Spleen (tissue), 11 donors: ENCODE measurements at regions not wholly inside any gene's neighbourhood (a gene's known extent, or its start where the extent isn't known, plus 50 kb on each side); places are given as distances from the start of the nearest gene placed in this dataset.

Experiments
- DNase-seq: peaks from one replicate; pipeline ENCODE4 v3.0.0-alpha.2; 2020
- H3K27ac ChIP-seq, 8 donors: fragments of 200-600 bp; sonication (generic) in 7 of 8; 1 replicate in 4 of 8; 2 replicates in 4 of 8; pipeline versions ENCODE4 v1.5.0 to v1.8.0; 2016 to 2021; ENCODE audit warnings: inconsistent platforms in 4 of 8, mild to moderate bottlenecking in 4 of 8, moderate library complexity in 1 of 8
- H3K27me3 ChIP-seq, 7 donors: fragments of 200-600 bp; sonication (generic) in 6 of 7; replicated peaks in 1 of 7; 1 replicate in 4 of 7; 2 replicates in 3 of 7; pipeline versions ENCODE4 v1.5.0 to v1.8.0; 2016 to 2021; ENCODE audit warnings: inconsistent platforms in 3 of 7, mild to moderate bottlenecking in 1 of 7
- H3K36me3 ChIP-seq, 6 donors: fragments of 200-600 bp; sonication (generic) in 5 of 6; 1 replicate in 4 of 6; 2 replicates in 2 of 6; pipeline versions ENCODE4 v1.5.0 to v1.8.0; 2016 to 2021; ENCODE audit warnings: inconsistent platforms in 2 of 6
- H3K4me1 ChIP-seq, 6 donors: fragments of 200-600 bp; sonication (generic) in 5 of 6; 1 replicate in 3 of 6; 2 replicates in 3 of 6; pipeline versions ENCODE4 v1.5.0 to v1.8.0; 2016 to 2021; ENCODE audit warnings: inconsistent platforms in 3 of 6
- H3K4me3 ChIP-seq, 8 donors: fragments of 200-600 bp; sonication (generic) in 7 of 8; 1 replicate in 4 of 8; 2 replicates in 4 of 8; pipeline versions ENCODE4 v1.5.0 to v1.8.0; 2016 to 2021; ENCODE audit warnings: inconsistent platforms in 4 of 8, mild to moderate bottlenecking in 4 of 8, moderate library complexity in 2 of 8
- H3K9me3 ChIP-seq, 8 donors: fragments of 200-600 bp; sonication (generic) in 7 of 8; 1 replicate in 4 of 8; 2 replicates in 4 of 8; pipeline versions ENCODE4 v1.5.0 to v1.8.0; 2016 to 2021; ENCODE audit warnings: inconsistent platforms in 4 of 8
- CTCF ChIP-seq, 11 experiments: fragments of 200-600 bp in 7 of 11; fragments of 450-650 bp in 4 of 11; sonication (generic) in 4 of 11; IDR thresholded peaks in 8 of 11; conservative IDR thresholded peaks in 3 of 11; 1 replicate in 7 of 11; 2 replicates in 4 of 11; pipeline versions ENCODE4 v1.4.0 to v1.8.0; 2016 to 2021; ENCODE audit warnings: antibody characterized with exemption in 11 of 11, inconsistent platforms in 4 of 11, mild to moderate bottlenecking in 1 of 11
- POLR2A ChIP-seq, 3 donors: fragments of 450-650 bp; IDR thresholded peaks; one replicate each; pipeline ENCODE4 v1.5.1; 2017; ENCODE audit warnings: antibody characterized with exemption in 3 of 3, mild to moderate bottlenecking in 1 of 3
- POLR2AphosphoS5 ChIP-seq, 3 donors: sonication (generic); formaldehyde crosslinking; IDR thresholded peaks; one replicate each; pipeline ENCODE4 v1.5.1; 2017; ENCODE audit warnings: antibody characterized with exemption in 3 of 3
- WGBS, 5 donors: extraction: QIAGEN DNeasy Blood & Tissue Kit in 3 of 5; methylation state at CpG; one replicate each; pipeline versions ENCODE4 v1.1.5 to v1.1.7; 2013 to 2018; 5-methylcytosine and 5-hydroxymethylcytosine counted together
- intact Hi-C: fragments of 100-400 bp; cut with DNase I; formaldehyde crosslinking; loops from one replicate; pipeline ENCODE4 v1.15.0; 2023; ENCODE audit warnings: low total_unique reads
- donor health status: healthy with polysubstance abuse.
- donor health status: DM: no; HTN: no; CAD: no; lungs with moderate emphysema.
- donor health status: DM: no; HTN: no; CAD: no.
- donor health status: Bipolar disorder and iron deficiency.
- donor health status: healthy.
- donor health status: DM: no; HTN: no; CAD: no.
- donor health status: DM: yes; HTN: yes; CAD: no.

GRCh38 chr11:111440416-111441205, 61.5 kb upstream of the POU2AF1 start:
- TF ChIP-seq POLR2AphosphoS5 (IDR thresholded peaks at IDR 0.05): no peak
- TF ChIP-seq CTCF (IDR thresholded peaks at IDR 0.05 in 8 of 11, conservative IDR thresholded peaks at IDR 0.05 in 3 of 11): no peak
- TF ChIP-seq POLR2A (IDR thresholded peaks at IDR 0.05): no peak
- DNase-seq: no peak

GRCh38 chr11:111439901-111440300, 60.8 kb upstream of the POU2AF1 start:
- 83 to 100% (median 91%) methylated on average over 1 of the region's 1 CpG for WGBS, 5 donors
- no peak overlapping the region for H3K27ac ChIP-seq
- peaks cover 0 to 6% (median 0%) of the 10 kb centered on the region in 7 donors for H3K27me3 ChIP-seq
- intact Hi-C loops: loop anchor here (10.0 kb wide), 1 partner anchor 995 kb away; no protein-coding TSS in a partner anchor
- H3K36me3 ChIP-seq: no peaks in the 10 kb centered on the region
- TF ChIP-seq CTCF (IDR thresholded peaks at IDR 0.05 in 8 of 11, conservative IDR thresholded peaks at IDR 0.05 in 3 of 11) (no peak), POLR2AphosphoS5 (IDR thresholded peaks at IDR 0.05) (no peak), POLR2A (IDR thresholded peaks at IDR 0.05) (no peak)
- no peak overlapping the region for H3K4me3 ChIP-seq
- DNase-seq: no peak
- H3K9me3 ChIP-seq: no peaks in the 10 kb centered on the region
- H3K4me1 ChIP-seq: peaks cover 0 to 12% (median 8%) of the 10 kb centered on the region in 6 donors

More at GRCh38 chr11:111440416-111441205, 61.5 kb upstream of the POU2AF1 start:
- H3K4me3 ChIP-seq: no peak overlapping the region
- peaks cover 0 to 6% (median 0%) of the 10 kb centered on the region in 7 donors for H3K27me3 ChIP-seq
- 85 to 88% (median 86%) methylated on average over 5 of the region's 5 CpGs for WGBS, 5 donors
- intact Hi-C loops: loop anchor here (10.0 kb wide), 1 partner anchor 996 kb away; no protein-coding TSS in a partner anchor
- no peak overlapping the region for H3K27ac ChIP-seq
- H3K36me3 ChIP-seq: no peaks in the 10 kb centered on the region
- H3K4me1 ChIP-seq: peaks cover 2 to 16% (median 10%) of the 10 kb centered on the region in 6 donors
- no peaks in the 10 kb centered on the region for H3K9me3 ChIP-seq

- H3K4me3 ChIP-seq: no peak overlapping the region
- peaks cover 0 to 12% (median 8%) of the 10 kb centered on the region in 6 donors for H3K4me1 ChIP-seq
- peaks cover 0 to 6% (median 0%) of the 10 kb centered on the region in 7 donors for H3K27me3 ChIP-seq
- no peaks in the 10 kb centered on the region for H3K9me3 ChIP-seq
- TF ChIP-seq POLR2A (IDR thresholded peaks at IDR 0.05) (no peak), POLR2AphosphoS5 (IDR thresholded peaks at IDR 0.05) (no peak), CTCF (IDR thresholded peaks at IDR 0.05 in 8 of 11, conservative IDR thresholded peaks at IDR 0.05 in 3 of 11) (no peak)
- WGBS, 5 donors: 68 to 75% (median 71%) methylated on average over 11 of the region's 11 CpGs
- DNase-seq: no peak
- H3K27ac ChIP-seq: no peak overlapping the region
- intact Hi-C loops: no loop called here
- no peaks in the 10 kb centered on the region for H3K36me3 ChIP-seq
Observed at GRCh38 chr11:111438846-111439520, 59.9 kb upstream of the POU2AF1 start.

- H3K36me3 ChIP-seq: no peaks in the 10 kb centered on the region
- DNase-seq: no peak
- peaks cover 0 to 12% (median 8%) of the 10 kb centered on the region in 6 donors for H3K4me1 ChIP-seq
- no peaks in the 10 kb centered on the region for H3K9me3 ChIP-seq
- TF ChIP-seq CTCF (IDR thresholded peaks at IDR 0.05 in 8 of 11, conservative IDR thresholded peaks at IDR 0.05 in 3 of 11) (no peak), POLR2A (IDR thresholded peaks at IDR 0.05) (no peak), POLR2AphosphoS5 (IDR thresholded peaks at IDR 0.05) (no peak)
- H3K27ac ChIP-seq: no peak overlapping the region
- no peak overlapping the region for H3K4me3 ChIP-seq
- intact Hi-C loops: no loop called here
- H3K27me3 ChIP-seq: peaks cover 0 to 6% (median 0%) of the 10 kb centered on the region in 7 donors
- whole genome bisulfite sequencing, 5 donors: 78 to 95% (median 85%) methylated on average over 3 of the region's 3 CpGs
Observed at GRCh38 chr11:111438168-111438567, 59.1 kb upstream of the POU2AF1 start.
